HG03139 (cell line): ENCODE measurements at regions not wholly inside any gene's neighbourhood (a gene's known extent, or its start where the extent isn't known, plus 50 kb on each side); places are given as distances from the start of the nearest gene placed in this dataset.

Experiments used
- ATAC-seq: cut with Tn5 transposase; IDR thresholded peaks from one replicate; pipeline ENCODE4 v1.9.1; 2021; ENCODE audit not compliant: unreplicated experiment

DNA sequence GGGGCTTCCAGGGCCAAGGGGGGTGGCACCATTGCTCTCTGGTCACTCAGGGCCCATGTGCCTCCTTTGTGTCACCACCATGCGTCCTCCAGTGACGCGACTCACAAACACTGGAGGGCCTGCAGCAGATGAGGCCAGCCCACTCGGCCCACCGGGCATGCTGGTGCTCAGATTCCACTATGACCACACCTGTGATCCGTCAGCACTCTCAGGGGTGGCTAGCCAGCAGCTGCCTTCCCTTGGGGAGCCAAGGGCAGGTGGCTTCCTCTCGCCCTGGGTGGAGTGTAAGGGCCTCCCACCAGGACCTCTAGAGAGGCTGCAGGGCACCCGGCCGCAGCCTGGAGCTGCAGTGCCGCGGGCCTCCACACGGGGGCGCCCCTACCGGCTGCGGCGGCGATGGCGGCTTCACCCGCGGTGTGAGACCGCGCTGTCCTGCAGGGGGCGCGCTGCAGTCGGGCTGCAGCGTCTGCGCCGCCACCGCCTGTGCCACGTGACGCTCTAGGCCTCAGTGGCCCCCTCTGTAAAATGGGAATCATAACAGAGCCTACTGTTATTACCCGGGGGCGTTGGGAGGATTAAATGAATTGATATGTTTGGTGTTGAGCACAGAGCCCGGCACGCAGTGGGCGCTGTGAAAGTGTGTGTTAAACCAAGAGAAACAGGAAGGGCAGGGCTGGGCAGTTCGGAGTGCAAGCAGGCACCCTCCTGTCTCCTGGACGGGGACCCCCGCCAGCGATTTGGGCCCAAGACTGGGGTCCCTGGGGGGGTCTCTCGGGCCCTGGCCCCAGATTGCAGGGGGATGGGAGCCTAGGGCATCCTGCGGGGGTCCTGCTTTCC, 192.4 kb upstream of the GSE1 start:
- no peak for ATAC-seq

DNA sequence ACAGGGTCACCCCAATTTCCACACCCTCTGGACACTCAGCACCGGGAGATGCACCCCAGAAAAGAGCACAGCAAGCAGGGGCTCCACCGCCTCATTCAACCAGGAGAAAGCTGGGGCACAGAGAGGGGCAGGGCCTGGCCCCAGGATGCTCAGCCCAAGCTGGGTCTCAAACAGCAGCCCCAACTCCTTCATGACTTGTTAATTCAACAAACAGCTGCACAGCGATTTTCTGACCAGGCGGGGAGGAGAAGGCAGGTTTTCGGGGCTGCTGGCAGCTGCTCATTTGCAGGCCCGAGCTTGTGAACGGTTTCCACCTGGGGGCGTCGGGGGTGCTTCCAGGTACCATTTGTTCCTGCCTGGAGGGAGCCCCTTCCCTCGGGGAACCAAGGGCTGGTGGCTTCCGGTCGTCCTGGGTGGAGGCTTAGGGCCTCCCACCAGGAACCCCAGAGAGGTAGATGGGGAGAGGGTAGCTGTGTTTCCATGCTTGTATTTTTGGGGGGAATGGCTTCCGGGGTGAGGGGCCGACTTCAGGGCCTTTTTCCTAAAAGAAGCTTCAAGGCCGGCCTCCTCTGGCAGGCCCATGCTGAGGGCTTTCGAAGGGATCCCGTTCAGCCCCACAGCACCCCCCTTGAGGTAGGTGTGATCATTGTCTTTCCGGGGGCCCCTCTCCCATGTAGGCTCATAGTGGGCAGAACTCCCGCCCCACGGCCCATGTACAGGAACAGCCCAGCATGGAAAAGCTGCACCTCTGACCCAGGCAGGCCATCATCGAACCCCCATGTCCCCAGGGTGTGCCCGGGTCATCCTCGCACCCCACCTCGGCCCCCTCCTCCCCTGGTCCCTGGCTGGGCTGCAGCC, 191.6 kb upstream of the GSE1 start:
- ATAC-seq, result no peak

DNA sequence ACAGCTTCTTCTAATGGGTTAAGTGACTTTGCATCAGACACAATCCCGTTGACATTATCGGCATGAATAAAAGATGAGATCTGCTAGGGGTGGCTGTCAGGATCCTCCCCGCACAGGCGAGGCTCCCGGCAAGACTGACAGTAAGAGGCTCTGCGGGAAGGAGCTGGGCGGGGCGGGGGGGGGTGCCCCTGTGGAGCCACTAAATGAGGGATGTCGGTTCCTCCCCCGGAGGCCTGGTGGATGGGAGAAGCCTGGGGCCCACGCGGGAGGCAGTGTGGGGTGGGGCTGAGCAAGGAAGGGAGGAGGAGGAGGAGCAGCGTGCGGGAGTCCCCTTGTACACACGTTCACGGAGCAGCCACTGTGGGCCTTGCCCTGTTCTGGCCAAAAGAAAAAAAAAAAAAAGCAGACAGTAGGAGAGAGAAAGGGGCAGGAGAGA, 190.9 kb upstream of the GSE1 start:
- no peak for ATAC-seq

GRCh38 chr16:85422632-85423550, 190.2 kb upstream of the GSE1 start:
- no peak for ATAC-seq

DNA sequence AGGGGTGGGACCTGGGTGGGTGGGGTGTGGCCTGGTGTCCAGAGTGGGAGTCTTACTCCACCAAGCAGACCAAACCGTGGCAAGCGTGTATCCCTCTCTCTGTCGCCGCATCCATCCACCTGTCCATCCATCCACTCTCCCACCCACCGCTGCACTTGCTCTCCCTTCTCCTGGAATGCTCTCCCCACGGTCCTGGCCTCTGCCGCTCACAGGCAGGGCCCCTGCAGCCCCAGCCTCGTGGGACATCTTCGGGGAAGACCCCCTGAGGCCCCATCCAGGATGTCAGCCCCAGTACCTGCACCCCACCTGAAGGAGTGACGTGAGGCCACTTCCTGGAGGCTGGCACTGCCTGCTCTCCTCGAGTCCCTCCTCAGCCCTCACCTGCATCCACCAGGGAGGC, 189.5 kb upstream of the GSE1 start:
- no peak for ATAC-seq

DNA sequence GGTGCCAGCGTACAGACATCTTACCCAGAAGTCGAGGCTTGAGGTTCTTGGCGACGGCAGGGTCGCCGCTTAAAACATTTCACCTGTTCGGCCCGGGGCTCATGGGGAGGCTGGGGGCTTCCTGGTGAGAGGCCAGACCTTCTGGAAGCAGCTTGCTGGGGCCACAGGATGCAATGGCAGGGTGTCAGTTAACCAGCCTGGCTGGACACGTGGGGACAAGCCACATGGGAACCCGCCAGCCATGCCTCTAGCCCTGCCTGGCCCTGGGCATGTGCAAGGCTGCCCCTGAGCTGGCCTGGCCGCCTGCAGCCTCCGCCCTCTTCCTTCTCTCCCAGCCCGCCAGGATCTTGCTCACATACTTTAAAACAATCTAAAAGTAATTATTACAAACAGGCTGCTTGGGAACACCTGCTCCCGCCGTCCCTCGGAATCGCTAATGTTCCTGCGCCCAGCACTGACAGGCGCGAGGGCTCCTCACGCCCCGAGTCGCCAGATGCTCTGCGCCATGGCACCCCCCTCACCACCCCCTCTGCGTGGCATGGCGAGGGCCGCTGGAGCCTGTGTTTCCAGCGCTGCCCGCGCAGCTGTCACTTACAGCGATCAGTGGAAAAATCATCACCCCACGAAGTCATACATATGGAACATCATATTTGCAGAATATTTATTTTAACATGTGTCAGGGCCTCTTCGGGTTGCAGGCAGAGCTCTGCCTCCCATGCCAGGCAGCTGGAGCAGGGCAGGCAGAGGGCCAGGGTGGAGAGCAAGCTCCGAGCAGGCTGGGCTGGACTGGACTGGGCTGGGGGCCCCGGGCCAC, 188.7 kb upstream of the GSE1 start:
- no peak for ATAC-seq

GRCh38 chr16:85425074-85425662, 188.0 kb upstream of the GSE1 start:
- no peak for ATAC-seq

- no peak for ATAC-seq
Measured at GRCh38 chr16:85426806-85427205, 186.3 kb upstream of the GSE1 start.

GRCh38 chr16:85428168-85428898, 184.8 kb upstream of the GSE1 start:
- no peak for ATAC-seq

DNA sequence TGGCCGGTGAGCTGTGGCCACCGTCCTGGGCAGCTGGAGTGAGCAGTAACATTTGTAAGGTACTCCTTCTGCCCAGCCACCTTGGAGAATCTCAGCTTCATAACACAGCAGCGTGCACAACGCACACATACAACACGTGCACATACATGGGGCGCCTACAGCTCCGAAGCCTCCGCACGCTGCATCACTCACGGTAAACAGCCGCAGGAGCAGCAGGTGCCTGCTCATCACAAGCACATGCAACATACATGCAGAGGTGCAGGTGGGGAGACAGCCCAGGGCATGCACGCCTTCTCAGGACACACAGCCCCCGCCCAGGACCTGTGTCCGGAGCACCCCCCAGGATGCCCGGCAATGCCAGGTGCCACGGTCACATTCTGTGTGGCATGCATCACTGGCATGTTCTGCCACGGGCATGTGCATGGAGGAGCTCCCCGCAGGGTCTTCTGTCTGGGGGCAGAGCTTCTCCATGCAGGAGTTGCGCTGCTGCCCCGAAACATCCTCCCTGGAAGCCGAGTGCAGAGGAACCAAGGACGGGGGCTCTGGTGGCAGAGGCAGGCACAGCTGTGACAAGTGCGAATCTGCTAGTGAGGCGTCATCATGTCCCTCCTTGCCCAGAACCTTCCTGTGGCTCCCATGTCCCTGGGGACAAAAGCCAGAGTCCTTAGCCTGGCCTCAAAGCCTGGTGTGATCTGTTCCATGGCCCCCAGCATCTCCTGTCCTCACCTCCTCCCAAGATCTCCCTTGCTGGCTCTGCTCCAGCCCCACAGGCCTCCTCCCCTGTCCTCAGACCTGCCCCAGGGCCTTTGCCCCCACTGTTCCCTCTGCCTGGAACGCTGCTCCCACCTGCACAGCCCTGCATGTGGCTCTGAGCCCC, 184.0 kb upstream of the GSE1 start:
- ATAC-seq, result no peak

- no peak for ATAC-seq
Measured at GRCh38 chr16:85429776-85430522, 183.2 kb upstream of the GSE1 start.

- no peak for ATAC-seq
Measured at GRCh38 chr16:85430523-85431421, 182.3 kb upstream of the GSE1 start.

- ATAC-seq, result no peak
Measured at GRCh38 chr16:85431431-85432124, 181.5 kb upstream of the GSE1 start.

DNA sequence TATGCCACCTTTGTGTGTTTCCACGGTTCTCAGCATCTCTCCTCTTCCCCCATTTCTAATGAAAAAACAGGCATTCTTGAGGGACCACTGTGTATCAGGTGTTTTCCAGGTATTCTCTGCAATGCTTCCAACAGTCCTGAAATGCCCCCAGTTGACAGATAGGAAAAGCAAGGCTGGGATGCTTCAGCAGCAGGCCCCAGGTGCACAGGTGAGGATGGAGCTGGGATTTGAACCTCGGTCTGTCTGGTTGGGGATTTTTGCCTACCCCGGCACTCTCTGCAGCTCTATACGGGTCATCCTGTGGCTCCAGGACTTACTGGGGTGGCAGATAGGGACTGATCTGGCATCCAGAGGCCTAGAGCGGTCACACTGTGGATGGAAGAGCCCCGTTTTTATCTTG, 180.5 kb upstream of the GSE1 start:
- ATAC-seq, result no peak

DNA sequence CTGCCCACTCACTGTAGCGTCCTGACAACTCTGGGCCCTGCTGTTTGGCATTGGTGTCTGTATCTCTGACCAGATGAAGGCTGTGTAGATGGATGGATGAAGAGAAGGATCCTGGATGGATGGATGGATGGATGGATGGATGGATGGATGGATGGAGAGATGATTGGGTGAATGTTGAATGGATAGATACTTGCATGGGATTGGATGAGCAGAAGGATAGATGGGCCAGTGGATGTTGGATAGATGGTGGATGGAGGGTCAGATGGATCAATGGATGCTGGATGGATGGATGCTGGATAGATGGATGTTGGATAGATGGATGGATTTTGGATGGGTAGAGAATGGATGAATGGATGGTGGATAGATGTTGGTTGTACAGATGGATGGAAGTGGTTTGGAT, 179.6 kb upstream of the GSE1 start:
- no peak for ATAC-seq

DNA sequence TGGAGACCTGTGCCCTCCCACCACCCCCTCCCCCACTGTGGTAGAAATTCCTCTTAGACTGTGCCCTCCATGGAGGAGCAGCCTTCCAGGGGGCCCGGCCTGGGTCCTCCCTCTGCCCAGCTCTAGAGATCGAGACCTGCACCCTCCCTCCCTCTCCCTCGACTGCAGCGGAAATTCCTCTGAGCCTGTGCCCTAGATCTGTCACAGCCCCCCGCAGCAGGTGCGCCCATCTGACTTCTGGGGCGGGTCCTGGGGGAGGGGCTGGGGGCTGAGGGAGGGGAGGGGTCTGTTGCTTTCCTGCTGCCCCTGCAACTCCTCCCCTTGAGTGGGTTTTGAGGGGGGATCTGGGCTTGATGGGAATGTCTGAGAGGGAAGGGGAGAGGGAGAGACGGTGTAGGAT, 177.8 kb upstream of the GSE1 start:
- no peak for ATAC-seq
